ENCODE measurements at regions not wholly inside any gene's neighbourhood (a gene's known extent, or its start where the extent isn't known, plus 50 kb on each side); places are given as distances from the start of the nearest gene placed in this dataset.
"Not testable (repeated sequence)": the region's sequence is repeated elsewhere in the genome, so short reads cannot be mapped to it uniquely, and the experiment has no call there.

DNA sequence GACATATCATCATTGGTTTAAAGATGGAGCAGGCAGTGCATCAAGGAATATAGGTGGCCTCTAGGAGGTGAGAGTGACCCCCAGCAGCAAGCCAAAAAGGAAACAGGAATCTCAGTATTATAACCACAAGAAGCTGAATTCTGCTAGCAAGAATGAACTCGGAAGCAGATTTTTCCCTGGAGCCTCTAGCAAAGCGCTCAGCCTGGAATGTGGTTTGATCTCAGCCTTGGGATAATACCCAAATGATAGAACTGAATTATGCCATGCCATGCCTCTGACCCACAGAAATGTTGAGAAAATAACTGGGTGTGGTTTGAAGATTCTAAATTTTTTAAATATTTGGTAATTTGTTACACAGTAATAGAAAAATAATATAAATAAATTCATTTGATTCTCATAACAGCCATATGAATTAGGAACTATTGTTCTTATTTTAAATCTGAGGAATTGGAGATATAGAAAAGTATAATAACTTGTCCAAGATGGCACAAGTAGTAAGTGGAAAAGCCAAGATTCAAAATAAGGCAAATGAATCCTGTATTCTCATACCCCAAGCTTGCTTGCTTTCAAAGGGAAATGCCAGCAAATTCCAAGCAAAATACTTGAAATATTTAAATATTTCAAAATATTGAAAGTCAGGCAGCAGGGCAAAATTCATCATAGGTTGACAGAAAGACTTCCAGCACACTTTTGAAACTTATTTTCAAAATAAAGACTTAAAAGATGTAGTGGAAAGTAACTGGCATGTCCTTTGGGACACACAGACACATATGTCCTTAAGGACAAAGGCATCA lies 567.4 kb downstream of the KCNA4 start:
- TF ChIP-seq CTCF (IDR thresholded peaks at IDR 0.05; ENCODE audit: borderline replicate concordance): no peak
- DNase-seq: no peak
- no peak overlapping the region for H3K4me3 ChIP-seq
- intact Hi-C loops (cut with micrococcal nuclease): no loop called here
- no peaks in the 10 kb centered on the region for H3K36me3 ChIP-seq
- H3K9me3 ChIP-seq (replicated peaks): no peaks in the 10 kb centered on the region
- H3K4me1 ChIP-seq: peaks cover 5% of the 10 kb centered on the region
- no peak overlapping the region for H3K27ac ChIP-seq (replicated peaks)
- H3K27me3 ChIP-seq (ENCODE audit: low read depth): no peaks in the 10 kb centered on the region

DNA sequence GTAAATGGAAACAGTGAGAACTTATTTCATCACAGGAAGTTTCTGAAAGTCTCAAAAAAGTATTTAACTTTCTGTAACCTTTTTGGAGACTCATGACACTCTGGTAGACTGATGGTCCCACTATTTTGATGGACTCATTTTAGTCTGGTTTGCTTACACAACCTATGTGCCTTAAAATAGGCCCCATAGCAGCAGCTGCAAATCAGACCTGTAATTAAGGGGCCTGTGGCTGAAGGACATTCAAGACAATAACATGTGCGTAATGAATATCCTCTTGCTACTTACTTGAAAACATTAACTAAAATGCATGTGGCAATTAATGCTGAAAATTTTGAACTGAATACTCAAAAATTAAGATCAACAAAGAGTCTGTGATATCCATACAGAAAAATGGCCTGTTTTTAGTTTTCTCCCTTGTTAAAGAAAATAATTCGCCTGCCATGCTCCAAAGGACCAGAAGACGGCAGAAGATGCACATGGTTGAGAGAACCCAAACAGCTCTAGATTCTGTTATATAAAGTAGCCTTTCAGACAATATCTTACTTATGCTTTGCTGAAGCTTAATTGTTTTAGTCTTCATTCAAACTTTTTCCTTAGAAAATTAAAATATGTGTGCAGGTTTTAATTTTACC lies 568.5 kb downstream of the KCNA4 start:
- Histone ChIP-seq H3K4me3 (no peak overlapping the region), H3K36me3 (no peaks in the 10 kb centered on the region), H3K27ac (replicated peaks) (no peak overlapping the region), H3K4me1 (peaks cover 5% of the 10 kb centered on the region), H3K9me3 (replicated peaks) (no peaks in the 10 kb centered on the region), H3K27me3 (ENCODE audit: low read depth) (no peaks in the 10 kb centered on the region)
- intact Hi-C loops (cut with micrococcal nuclease): no loop called here
- DNase-seq: no peak
- TF ChIP-seq CTCF (IDR thresholded peaks at IDR 0.05; ENCODE audit: borderline replicate concordance): peak; percentile 70

GRCh38 chr11:29447821-29448220 lies 569.0 kb downstream of the KCNA4 start:
- Histone ChIP-seq H3K27ac (replicated peaks) (no peak overlapping the region), H3K4me3 (no peak overlapping the region), H3K27me3 (ENCODE audit: low read depth) (no peaks in the 10 kb centered on the region), H3K4me1 (peaks cover 5% of the 10 kb centered on the region), H3K36me3 (no peaks in the 10 kb centered on the region), H3K9me3 (replicated peaks) (no peaks in the 10 kb centered on the region)
- no peak for TF ChIP-seq CTCF (IDR thresholded peaks at IDR 0.05; ENCODE audit: borderline replicate concordance)
- intact Hi-C loops (cut with micrococcal nuclease): no loop called here
- no peak for DNase-seq

- Histone ChIP-seq H3K9me3 (replicated peaks) (no peaks in the 10 kb centered on the region), H3K4me3 (no peak overlapping the region), H3K27ac (replicated peaks) (no peak overlapping the region), H3K4me1 (no peaks in the 10 kb centered on the region), H3K36me3 (no peaks in the 10 kb centered on the region), H3K27me3 (ENCODE audit: low read depth) (no peaks in the 10 kb centered on the region)
- TF ChIP-seq CTCF (IDR thresholded peaks at IDR 0.05; ENCODE audit: borderline replicate concordance): no peak
- intact Hi-C loops (cut with micrococcal nuclease): no loop called here
- DNase-seq: no peak
Observed at GRCh38 chr11:29446132-29446531, 570.7 kb downstream of the KCNA4 start.

- H3K27ac ChIP-seq (replicated peaks); H3K27me3 ChIP-seq (ENCODE audit: low read depth); H3K36me3 ChIP-seq; H3K4me1 ChIP-seq; intact Hi-C loops (cut with micrococcal nuclease); H3K9me3 ChIP-seq (replicated peaks); DNase-seq; H3K4me3 ChIP-seq: not testable (repeated sequence)
Observed at GRCh38 chr11:29445191-29445590, 571.6 kb downstream of the KCNA4 start.

- Histone ChIP-seq H3K4me1 (no peaks in the 10 kb centered on the region), H3K36me3 (no peaks in the 10 kb centered on the region), H3K27ac (replicated peaks) (no peak overlapping the region), H3K4me3 (no peak overlapping the region), H3K9me3 (replicated peaks) (no peaks in the 10 kb centered on the region), H3K27me3 (ENCODE audit: low read depth) (no peaks in the 10 kb centered on the region)
- intact Hi-C loops (cut with micrococcal nuclease): no loop called here
- TF ChIP-seq CTCF (IDR thresholded peaks at IDR 0.05; ENCODE audit: borderline replicate concordance): no peak
- no peak for DNase-seq
Observed at GRCh38 chr11:29438815-29439214, 578.0 kb downstream of the KCNA4 start.

Data from left ventricle myocardium inferior (tissue), 1 donor.